EH (cell line): ENCODE measurements at regions not wholly inside any gene's neighbourhood (a gene's known extent, or its start where the extent isn't known, plus 50 kb on each side); places are given as distances from the start of the nearest gene placed in this dataset.
"Not testable (repeated sequence)": the region's sequence is repeated elsewhere in the genome, so short reads cannot be mapped to it uniquely, and the experiment has no call there.

Source experiments
- DNase-seq: peaks from one replicate; pipeline ENCODE4 v3.0.0-alpha.2; 2015; ENCODE audit warnings: low read depth

- DNase-seq, result no peak
These were observed 151.6 kb upstream of the VSTM2A start for GRCh38 chr7:54390565-54390964.

- no peak for DNase-seq
These were observed 149.2 kb upstream of the VSTM2A start for GRCh38 chr7:54392935-54393334.

- no peak for DNase-seq
These were observed 147.3 kb upstream of the VSTM2A start for GRCh38 chr7:54394834-54395233.

GRCh38 chr7:54397836-54398612 is 144.2 kb upstream of the VSTM2A start:
- DNase-seq, result no peak

GRCh38 chr7:54398863-54399262 is 143.3 kb upstream of the VSTM2A start:
- no peak for DNase-seq

GRCh38 chr7:54409917-54410316 is 132.3 kb upstream of the VSTM2A start:
- no peak for DNase-seq

- DNase-seq, result no peak
These were observed 125.5 kb upstream of the VSTM2A start for GRCh38 chr7:54416678-54417077.

- DNase-seq, result no peak
These were observed 123.0 kb upstream of the VSTM2A start for GRCh38 chr7:54419209-54419608.

GRCh38 chr7:54426406-54426805 is 115.8 kb upstream of the VSTM2A start:
- no peak for DNase-seq

GRCh38 chr7:54429111-54429510 is 113.1 kb upstream of the VSTM2A start:
- DNase-seq, result no peak

- no peak for DNase-seq
These were observed 102.8 kb upstream of the VSTM2A start for GRCh38 chr7:54439391-54439790.

GRCh38 chr7:54444046-54444686 is 98.0 kb upstream of the VSTM2A start:
- not testable (repeated sequence) for DNase-seq

- DNase-seq, result not testable (repeated sequence)
These were observed 89.0 kb upstream of the VSTM2A start for GRCh38 chr7:54453168-54453567.

GRCh38 chr7:54454700-54455099 is 87.5 kb upstream of the VSTM2A start:
- not testable (repeated sequence) for DNase-seq

GRCh38 chr7:54465095-54465494 is 77.1 kb upstream of the VSTM2A start:
- DNase-seq, result no peak

GRCh38 chr7:54469740-54470139 is 72.4 kb upstream of the VSTM2A start:
- DNase-seq, result no peak

GRCh38 chr7:54476609-54477008 is 65.6 kb upstream of the VSTM2A start:
- DNase-seq, result no peak

- DNase-seq, result no peak
These were observed 65.1 kb upstream of the VSTM2A start for GRCh38 chr7:54477083-54477482.

GRCh38 chr7:54483523-54483922 is 58.7 kb upstream of the VSTM2A start:
- DNase-seq, result no peak

- DNase-seq, result no peak
These were observed 57.1 kb upstream of the VSTM2A start for GRCh38 chr7:54485044-54485443.
